OCI-LY7 (cell line): ENCODE measurements at regions not wholly inside any gene's neighbourhood (a gene's known extent, or its start where the extent isn't known, plus 50 kb on each side); places are given as distances from the start of the nearest gene placed in this dataset.

Experiments
- BruUV-seq: library from RNA; stranded (reverse); fragments of 400-500 nt; replicated peaks from 2 replicates; lab custom pipeline; 2021; lab: Mats Ljungman, UMichigan
- CTCF ChIA-PET: fragments of 300-600 bp; sonication (Branson Sonifier 250); formaldehyde crosslinking; loops from one replicate; lab custom pipeline; 2022; ENCODE audit warnings: antibody characterized with exemption; ENCODE audit not compliant: unreplicated experiment; lab: Charles Lee
- POLR2A ChIA-PET: fragments of 300-600 bp; sonication (Branson Sonifier 250); formaldehyde crosslinking; loops from one replicate; lab custom pipeline; 2022; ENCODE audit warnings: antibody characterized with exemption; lab: Charles Lee
- DNase-seq: peaks from one replicate; pipeline ENCODE4 v3.0.0-alpha.2; 2015; ENCODE audit warnings: low spot score
- H2AFZ ChIP-seq: fragments of 200-600 bp; sonication (generic), shearing (Covaris generic); 2 replicates; pipeline ENCODE4 v1.6.1; 2014; ENCODE audit warnings: mild to moderate bottlenecking, antibody characterized with exemption, low read length, moderate library complexity
- H3K27ac ChIP-seq: fragments of 200-600 bp; sonication (generic); 2 replicates; pipeline ENCODE4 v1.5.1; 2014; ENCODE audit warnings: mixed run types, low read depth, mild to moderate bottlenecking, moderate library complexity, low read length, inconsistent platforms; ENCODE audit not compliant: poor library complexity, severe bottlenecking
- H3K36me3 ChIP-seq: fragments of 200-600 bp; sonication (generic); 2 replicates; pipeline ENCODE4 v1.6.1; 2014; ENCODE audit warnings: mild to moderate bottlenecking, antibody characterized with exemption, low read length, moderate library complexity, mixed read lengths; ENCODE audit not compliant: insufficient read depth
- H3K4me1 ChIP-seq: fragments of 200-600 bp; sonication (generic); 2 replicates; pipeline ENCODE4 v1.5.1; 2014; ENCODE audit warnings: mild to moderate bottlenecking, low read length; ENCODE audit not compliant: insufficient read depth, poor library complexity, severe bottlenecking
- H3K4me2 ChIP-seq: fragments of 200-600 bp; sonication (generic); 2 replicates; pipeline ENCODE4 v1.6.1; 2014; ENCODE audit warnings: mild to moderate bottlenecking, low read length
- H3K4me3 ChIP-seq: fragments of 200-600 bp; sonication (generic); 2 replicates; pipeline ENCODE4 v1.5.1; 2014; ENCODE audit warnings: mild to moderate bottlenecking, low read depth, low read length; ENCODE audit not compliant: poor library complexity, severe bottlenecking
- H3K79me2 ChIP-seq: fragments of 200-600 bp; sonication (generic); 2 replicates; pipeline ENCODE4 v1.6.1; 2016; ENCODE audit warnings: low read depth, mild to moderate bottlenecking, low read length, moderate library complexity, mixed read lengths; ENCODE audit not compliant: insufficient read depth
- H3K9me2 ChIP-seq: fragments of 200-600 bp; sonication (generic); 2 replicates; pipeline ENCODE4 v1.6.1; 2016; ENCODE audit warnings: mild to moderate bottlenecking, low read length, mixed read lengths; ENCODE audit not compliant: insufficient read depth
- H3K9me3 ChIP-seq: fragments of 200-600 bp; sonication (generic); 2 replicates; pipeline ENCODE4 v1.6.1; 2014; ENCODE audit warnings: mild to moderate bottlenecking, mixed run types, low read length, mixed read lengths
- H4K20me1 ChIP-seq: fragments of 200-600 bp; sonication (generic); 2 replicates; pipeline ENCODE4 v1.6.1; 2014; ENCODE audit warnings: mild to moderate bottlenecking, antibody characterized with exemption, low read length, moderate library complexity, mixed read lengths; ENCODE audit not compliant: insufficient read depth
- CTCF ChIP-seq: fragments of 200-600 bp; sonication (generic); conservative IDR thresholded peaks from 2 replicates; pipeline ENCODE4 v1.5.1; 2014; ENCODE audit warnings: mild to moderate bottlenecking, antibody characterized with exemption, low read length, moderate library complexity, mixed read lengths
- EZH2phosphoT487 ChIP-seq: fragments of 200-600 bp; sonication (generic); IDR thresholded peaks from 2 replicates; pipeline ENCODE4 v1.6.1; 2018; ENCODE audit warnings: low read depth, borderline replicate concordance, mild to moderate bottlenecking, mixed run types, antibody characterized with exemption, low read length, moderate library complexity, mixed read lengths
- intact Hi-C: fragments of 100-400 bp; cut with micrococcal nuclease; formaldehyde crosslinking; loops from one replicate; pipeline ENCODE4 v1.10.0; 2022; ENCODE audit not compliant: unreplicated experiment

- TF ChIP-seq CTCF (no peak), EZH2phosphoT487 (no peak)
- H4K20me1 ChIP-seq = no peaks in the 10 kb centered on the region
- no peaks in the 10 kb centered on the region for H3K36me3 ChIP-seq
- H3K79me2 ChIP-seq = no peaks in the 10 kb centered on the region
- DNase-seq = no peak
- no peak overlapping the region for H3K4me2 ChIP-seq
- no peak overlapping the region for H2AFZ ChIP-seq
- no TSS peak for BruUV-seq
- H3K27ac ChIP-seq = no peak overlapping the region
- ChIA-PET CTCF (no interaction called here), POLR2A (no interaction called here)
- intact Hi-C loops = no loop called here
- H3K4me3 ChIP-seq = no peak overlapping the region
- H3K9me3 ChIP-seq = no peaks in the 10 kb centered on the region
- H3K4me1 ChIP-seq = peaks cover 9% of the 10 kb centered on the region
- H3K9me2 ChIP-seq = no peaks in the 10 kb centered on the region
These were observed 571.2 kb downstream of the BCL11B start for GRCh38 chr14:98700748-98701147.

- intact Hi-C loops = no loop called here
- no peak overlapping the region for H2AFZ ChIP-seq
- no peaks in the 10 kb centered on the region for H3K79me2 ChIP-seq
- no peak overlapping the region for H3K4me3 ChIP-seq
- TF ChIP-seq CTCF (no peak), EZH2phosphoT487 (no peak)
- DNase-seq = no peak
- BruUV-seq = no TSS peak
- H3K9me2 ChIP-seq = no peaks in the 10 kb centered on the region
- POLR2A ChIA-PET = interaction anchor here (0.5 kb wide), 1 partner anchor 1642 kb away, joined by 3 read pairs; no protein-coding TSS in a partner anchor
- H3K4me1 ChIP-seq = peaks cover 9% of the 10 kb centered on the region
- H3K27ac ChIP-seq = no peak overlapping the region
- H3K36me3 ChIP-seq = no peaks in the 10 kb centered on the region
- no peak overlapping the region for H3K4me2 ChIP-seq
- no peaks in the 10 kb centered on the region for H3K9me3 ChIP-seq
- CTCF ChIA-PET = no interaction called here
- H4K20me1 ChIP-seq = no peaks in the 10 kb centered on the region
These were observed 570.6 kb downstream of the BCL11B start for GRCh38 chr14:98701377-98701776.

- no peaks in the 10 kb centered on the region for H3K36me3 ChIP-seq
- POLR2A ChIA-PET = interaction anchor here (0.6 kb wide), 1 partner anchor 1412 kb away, joined by 4 read pairs; no protein-coding TSS in a partner anchor
- TF ChIP-seq EZH2phosphoT487 = no peak
- TF ChIP-seq CTCF = no peak
- CTCF ChIA-PET = interaction anchor here (0.6 kb wide), 1 partner anchor 84 kb away, joined by 3 read pairs; no protein-coding TSS in a partner anchor
- no peaks in the 10 kb centered on the region for H3K9me3 ChIP-seq
- no peaks in the 10 kb centered on the region for H3K79me2 ChIP-seq
- H3K4me2 ChIP-seq = peak overlapping the region; percentile 35
- no peak overlapping the region for H3K4me3 ChIP-seq
- peak overlapping the region; percentile 51; the same call in 1 of the 2 replicates for H2AFZ ChIP-seq
- H3K9me2 ChIP-seq = no peaks in the 10 kb centered on the region
- H3K4me1 ChIP-seq = peaks cover 20% of the 10 kb centered on the region
- no peak overlapping the region for H3K27ac ChIP-seq
- peak; percentile 31 for DNase-seq
- no TSS peak for BruUV-seq
- intact Hi-C loops = no loop called here
- H4K20me1 ChIP-seq = no peaks in the 10 kb centered on the region
These were observed 567.6 kb downstream of the BCL11B start for GRCh38 chr14:98704441-98704840.
